ENCODE measurements at regions not wholly inside any gene's neighbourhood (a gene's known extent, or its start where the extent isn't known, plus 50 kb on each side); places are given as distances from the start of the nearest gene placed in this dataset.
"Not testable (repeated sequence)": the region's sequence is repeated elsewhere in the genome, so short reads cannot be mapped to it uniquely, and the experiment has no call there.

DNA sequence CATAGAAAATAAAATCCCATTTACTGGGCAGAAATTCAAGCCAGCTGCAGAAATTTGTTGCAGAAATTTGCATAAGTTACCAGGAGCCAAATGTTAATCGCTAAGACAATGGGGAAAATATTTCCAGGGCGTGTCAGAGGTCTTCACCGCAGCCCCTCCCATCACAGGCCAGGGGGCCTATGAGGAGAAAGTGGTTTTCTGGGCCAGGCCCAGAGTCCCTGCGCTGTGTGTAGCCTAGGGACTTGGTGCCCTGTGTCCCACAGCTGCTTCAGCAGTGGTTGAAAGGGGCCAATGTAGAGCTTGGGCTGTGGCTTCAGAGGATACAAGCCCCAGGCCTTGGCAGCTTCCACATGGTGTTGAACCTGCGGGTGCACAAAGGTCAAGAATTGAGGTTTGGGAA is 278.9 kb upstream of the PCDH9 start:
- ChIA-PET CTCF (no interaction called here), POLR2A (no interaction called here)
- no peak overlapping the region for H3K4me3 ChIP-seq
- no peaks in the 10 kb centered on the region for H3K9me3 ChIP-seq
- no peaks in the 10 kb centered on the region for H3K4me1 ChIP-seq
- TF ChIP-seq ZFP36 (IDR thresholded peaks at IDR 0.05; ENCODE audit: borderline replicate concordance, partially characterized antibody) = no peak
- TF ChIP-seq BHLHE40 (IDR thresholded peaks at IDR 0.05; ENCODE audit: low read depth, low read length) = no peak
- TF ChIP-seq HEYL (CRISPR knock-in tag; IDR thresholded peaks at IDR 0.05) = no peak
- no peak for TF ChIP-seq POLR2A (IDR thresholded peaks at IDR 0.05; ENCODE audit: low read length)
- no peak for TF ChIP-seq ZNF302 (CRISPR knock-in tag; IDR thresholded peaks at IDR 0.05)
- no peak for TF ChIP-seq RCOR1 (IDR thresholded peaks at IDR 0.05; ENCODE audit: low read depth, low read length)
- no peak for TF ChIP-seq RARB (CRISPR knock-in tag; IDR thresholded peaks at IDR 0.05)
- TF ChIP-seq, protein P1, sequence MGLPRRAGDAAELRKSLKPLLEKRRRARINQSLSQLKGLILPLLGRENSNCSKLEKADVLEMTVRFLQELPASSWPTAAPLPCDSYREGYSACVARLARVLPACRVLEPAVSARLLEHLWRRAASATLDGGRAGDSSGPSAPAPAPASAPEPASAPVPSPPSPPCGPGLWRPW (IDR thresholded peaks at IDR 0.05) = no peak
- no peak for TF ChIP-seq HOXA7 (CRISPR knock-in tag; IDR thresholded peaks at IDR 0.05)
- TF ChIP-seq ELK1 (IDR thresholded peaks at IDR 0.05; ENCODE audit: low read depth, low read length) = no peak
- no peak for TF ChIP-seq CBX2 (IDR thresholded peaks at IDR 0.05; ENCODE audit: borderline replicate concordance, low read depth)
- no peak for TF ChIP-seq ZC3H11A (IDR thresholded peaks at IDR 0.05)
- FAIRE-seq = no peak
- WGBS (ENCODE audit: missing lambda C conversion rate) = 38% methylated on average over 5 of the region's 5 CpGs
- H3K4me2 ChIP-seq = no peak overlapping the region
- ATAC-seq = no peak
- H3K27ac ChIP-seq = no peak overlapping the region
- no peak for DNase-seq (ENCODE audit: low read depth in 1 of 2, low spot score in 1 of 2)

DNA sequence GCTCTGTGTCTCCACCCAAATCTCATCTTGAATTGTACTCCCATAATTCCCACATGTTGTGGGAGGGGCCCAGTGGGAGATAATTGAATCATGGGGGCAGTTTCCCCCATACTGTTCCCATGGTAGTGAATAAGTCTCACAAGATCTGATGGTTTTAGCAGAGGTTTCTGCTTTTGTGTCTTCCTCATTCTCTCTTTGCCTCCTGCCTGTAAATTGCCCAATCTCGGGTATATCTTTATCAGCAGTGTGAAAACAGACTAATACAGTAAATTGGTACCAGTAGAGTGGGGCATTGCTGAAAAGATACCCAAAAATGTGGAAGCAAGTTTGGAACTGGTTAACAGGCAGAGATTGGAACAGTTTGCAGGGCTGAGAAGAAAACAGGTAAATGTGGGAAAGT is 278.1 kb upstream of the PCDH9 start:
- ATAC-seq; H3K4me2 ChIP-seq; H3K4me1 ChIP-seq; H3K27ac ChIP-seq; POLR2A ChIA-PET; H3K4me3 ChIP-seq; DNase-seq (ENCODE audit: low read depth in 1 of 2, low spot score in 1 of 2); FAIRE-seq; H3K9me3 ChIP-seq; CTCF ChIA-PET: not testable (repeated sequence)
- 20% methylated on average over 1 of the region's 1 CpG for WGBS (ENCODE audit: missing lambda C conversion rate)

DNA sequence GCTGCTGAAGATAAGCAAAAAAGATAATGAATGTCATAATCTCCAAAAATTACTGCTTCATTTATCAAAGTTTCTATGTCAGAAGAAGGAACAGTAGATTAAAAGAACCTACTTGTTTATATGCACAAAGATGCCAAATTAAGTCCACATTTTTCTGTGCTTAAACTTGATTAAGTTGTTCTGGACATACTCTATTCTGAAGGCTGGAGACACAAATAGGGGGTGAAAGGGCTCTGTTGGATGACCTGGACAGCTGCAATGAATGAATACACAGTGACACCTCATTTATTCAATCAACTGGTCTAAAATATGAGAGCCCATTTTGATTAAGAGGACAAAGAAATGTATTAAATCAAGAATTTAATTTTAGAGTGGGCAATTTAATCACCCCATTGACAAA is 276.3 kb upstream of the PCDH9 start:
- ChIA-PET POLR2A (no interaction called here), CTCF (no interaction called here)
- TF ChIP-seq CBX8 (IDR thresholded peaks at IDR 0.05) = no peak
- no peak for TF ChIP-seq NR3C1 (IDR thresholded peaks at IDR 0.05)
- TF ChIP-seq TP53 (CRISPR knock-in tag; IDR thresholded peaks at IDR 0.05) = no peak
- TF ChIP-seq MYC (IDR thresholded peaks at IDR 0.05; ENCODE audit: borderline replicate concordance, low read length) = no peak
- TF ChIP-seq BCL3 (IDR thresholded peaks at IDR 0.05) = no peak
- TF ChIP-seq CHD2 (IDR thresholded peaks at IDR 0.05; ENCODE audit: low read length, partially characterized antibody) = no peak
- no peak for TF ChIP-seq SREBF2 (IDR thresholded peaks at IDR 0.05)
- TF ChIP-seq, protein P2, sequence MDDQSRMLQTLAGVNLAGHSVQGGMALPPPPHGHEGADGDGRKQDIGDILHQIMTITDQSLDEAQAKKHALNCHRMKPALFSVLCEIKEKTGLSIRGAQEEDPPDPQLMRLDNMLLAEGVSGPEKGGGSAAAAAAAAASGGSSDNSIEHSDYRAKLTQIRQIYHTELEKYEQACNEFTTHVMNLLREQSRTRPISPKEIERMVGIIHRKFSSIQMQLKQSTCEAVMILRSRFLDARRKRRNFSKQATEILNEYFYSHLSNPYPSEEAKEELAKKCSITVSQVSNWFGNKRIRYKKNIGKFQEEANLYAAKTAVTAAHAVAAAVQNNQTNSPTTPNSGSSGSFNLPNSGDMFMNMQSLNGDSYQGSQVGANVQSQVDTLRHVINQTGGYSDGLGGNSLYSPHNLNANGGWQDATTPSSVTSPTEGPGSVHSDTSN (IDR thresholded peaks at IDR 0.05) = no peak
- no peak for TF ChIP-seq HOXB13 (CRISPR knock-in tag; IDR thresholded peaks at IDR 0.05; ENCODE audit: low read depth)
- no peak for TF ChIP-seq FOSB (CRISPR knock-in tag; IDR thresholded peaks at IDR 0.05)
- TF ChIP-seq TFCP2L1 (CRISPR knock-in tag; IDR thresholded peaks at IDR 0.05) = no peak
- TF ChIP-seq CHD4 (IDR thresholded peaks at IDR 0.05; ENCODE audit: borderline replicate concordance) = no peak
- H3K9me3 ChIP-seq = no peaks in the 10 kb centered on the region
- ATAC-seq (no peak), FAIRE-seq (no peak), DNase-seq (ENCODE audit: low read depth in 1 of 2, low spot score in 1 of 2) (no peak)
- H3K4me2 ChIP-seq = no peak overlapping the region
- H3K4me3 ChIP-seq = no peak overlapping the region
- H3K4me1 ChIP-seq = no peaks in the 10 kb centered on the region
- H3K27ac ChIP-seq = no peak overlapping the region
